ENCODE measurements at regions not wholly inside any gene's neighbourhood (a gene's known extent, or its start where the extent isn't known, plus 50 kb on each side); places are given as distances from the start of the nearest gene placed in this dataset.

DNA sequence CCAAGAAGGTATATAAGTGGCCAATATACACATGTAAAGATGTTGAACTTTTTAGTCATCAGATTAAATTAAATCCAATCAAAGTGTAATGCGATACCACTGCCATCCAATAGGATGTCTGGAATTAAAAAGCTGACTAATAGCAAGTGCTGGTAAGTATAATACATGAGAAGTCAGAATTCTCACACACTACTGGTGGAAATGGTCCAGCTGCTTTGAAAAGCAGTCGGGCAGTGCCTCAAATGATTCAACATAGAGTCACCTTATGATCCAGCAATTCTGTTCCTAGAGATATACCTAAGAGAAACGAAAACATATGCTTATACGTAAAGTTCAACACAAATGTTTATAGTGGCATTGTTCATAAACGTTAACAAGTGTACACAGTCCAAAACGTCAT, 124.1 kb upstream of the MYT1L start:
- TF ChIP-seq, protein P1, sequence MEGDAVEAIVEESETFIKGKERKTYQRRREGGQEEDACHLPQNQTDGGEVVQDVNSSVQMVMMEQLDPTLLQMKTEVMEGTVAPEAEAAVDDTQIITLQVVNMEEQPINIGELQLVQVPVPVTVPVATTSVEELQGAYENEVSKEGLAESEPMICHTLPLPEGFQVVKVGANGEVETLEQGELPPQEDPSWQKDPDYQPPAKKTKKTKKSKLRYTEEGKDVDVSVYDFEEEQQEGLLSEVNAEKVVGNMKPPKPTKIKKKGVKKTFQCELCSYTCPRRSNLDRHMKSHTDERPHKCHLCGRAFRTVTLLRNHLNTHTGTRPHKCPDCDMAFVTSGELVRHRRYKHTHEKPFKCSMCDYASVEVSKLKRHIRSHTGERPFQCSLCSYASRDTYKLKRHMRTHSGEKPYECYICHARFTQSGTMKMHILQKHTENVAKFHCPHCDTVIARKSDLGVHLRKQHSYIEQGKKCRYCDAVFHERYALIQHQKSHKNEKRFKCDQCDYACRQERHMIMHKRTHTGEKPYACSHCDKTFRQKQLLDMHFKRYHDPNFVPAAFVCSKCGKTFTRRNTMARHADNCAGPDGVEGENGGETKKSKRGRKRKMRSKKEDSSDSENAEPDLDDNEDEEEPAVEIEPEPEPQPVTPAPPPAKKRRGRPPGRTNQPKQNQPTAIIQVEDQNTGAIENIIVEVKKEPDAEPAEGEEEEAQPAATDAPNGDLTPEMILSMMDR (IDR thresholded peaks at IDR 0.05), result no peak
- TF ChIP-seq EZH2 (IDR thresholded peaks at IDR 0.05; ENCODE audit: borderline replicate concordance, insufficient read depth, low read depth, low read length, poor library complexity, severe bottlenecking), result no peak
